ENCODE measurements at regions not wholly inside any gene's neighbourhood (a gene's known extent, or its start where the extent isn't known, plus 50 kb on each side); places are given as distances from the start of the nearest gene placed in this dataset.

DNA sequence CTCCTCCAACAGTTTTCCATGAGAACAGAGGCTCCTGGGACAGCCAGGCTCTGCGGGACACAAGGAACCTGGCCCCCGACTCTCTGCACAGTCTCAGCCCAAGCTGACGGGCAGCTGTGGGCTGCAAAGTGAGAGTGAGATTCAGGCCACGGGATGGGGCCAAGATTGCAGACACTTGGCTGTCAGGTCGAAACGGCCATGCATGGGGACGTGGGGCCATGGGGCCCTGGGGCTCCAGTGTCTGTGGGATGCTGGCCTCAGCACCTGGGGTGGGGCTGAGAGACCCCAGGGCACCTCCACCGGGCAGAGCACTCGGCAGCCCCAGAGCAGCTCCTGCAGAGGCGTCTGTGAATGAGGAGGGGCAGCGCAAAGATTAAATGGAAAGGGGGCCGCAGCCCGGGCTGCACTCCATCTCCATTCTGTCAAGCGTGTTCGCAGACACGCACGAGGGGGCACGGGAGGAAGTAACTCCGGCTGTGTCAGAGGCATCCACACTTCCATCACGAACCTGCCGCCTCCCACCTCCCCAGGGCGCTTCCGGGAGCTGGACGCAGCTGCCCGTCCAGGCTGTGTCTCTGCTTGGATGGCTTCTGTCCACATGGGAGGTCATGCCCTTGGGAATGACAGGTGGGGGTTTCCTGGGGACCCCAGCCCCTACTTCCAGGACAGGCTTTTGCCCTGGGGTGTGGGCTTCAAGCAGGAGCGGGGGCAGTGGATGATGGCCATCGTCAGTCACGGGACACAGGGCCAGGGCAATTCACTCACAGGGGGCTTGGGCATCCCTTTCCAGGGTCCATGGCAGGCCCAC lies 82.8 kb upstream of the NKX1-1 start:
- no peak overlapping the region for H3K4me3 ChIP-seq (ENCODE audit: low read depth, low read length)
- TF ChIP-seq, protein P1, sequence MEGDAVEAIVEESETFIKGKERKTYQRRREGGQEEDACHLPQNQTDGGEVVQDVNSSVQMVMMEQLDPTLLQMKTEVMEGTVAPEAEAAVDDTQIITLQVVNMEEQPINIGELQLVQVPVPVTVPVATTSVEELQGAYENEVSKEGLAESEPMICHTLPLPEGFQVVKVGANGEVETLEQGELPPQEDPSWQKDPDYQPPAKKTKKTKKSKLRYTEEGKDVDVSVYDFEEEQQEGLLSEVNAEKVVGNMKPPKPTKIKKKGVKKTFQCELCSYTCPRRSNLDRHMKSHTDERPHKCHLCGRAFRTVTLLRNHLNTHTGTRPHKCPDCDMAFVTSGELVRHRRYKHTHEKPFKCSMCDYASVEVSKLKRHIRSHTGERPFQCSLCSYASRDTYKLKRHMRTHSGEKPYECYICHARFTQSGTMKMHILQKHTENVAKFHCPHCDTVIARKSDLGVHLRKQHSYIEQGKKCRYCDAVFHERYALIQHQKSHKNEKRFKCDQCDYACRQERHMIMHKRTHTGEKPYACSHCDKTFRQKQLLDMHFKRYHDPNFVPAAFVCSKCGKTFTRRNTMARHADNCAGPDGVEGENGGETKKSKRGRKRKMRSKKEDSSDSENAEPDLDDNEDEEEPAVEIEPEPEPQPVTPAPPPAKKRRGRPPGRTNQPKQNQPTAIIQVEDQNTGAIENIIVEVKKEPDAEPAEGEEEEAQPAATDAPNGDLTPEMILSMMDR (IDR thresholded peaks at IDR 0.05; ENCODE audit: borderline replicate concordance, insufficient read depth, low read depth, low read length): no peak

DNA sequence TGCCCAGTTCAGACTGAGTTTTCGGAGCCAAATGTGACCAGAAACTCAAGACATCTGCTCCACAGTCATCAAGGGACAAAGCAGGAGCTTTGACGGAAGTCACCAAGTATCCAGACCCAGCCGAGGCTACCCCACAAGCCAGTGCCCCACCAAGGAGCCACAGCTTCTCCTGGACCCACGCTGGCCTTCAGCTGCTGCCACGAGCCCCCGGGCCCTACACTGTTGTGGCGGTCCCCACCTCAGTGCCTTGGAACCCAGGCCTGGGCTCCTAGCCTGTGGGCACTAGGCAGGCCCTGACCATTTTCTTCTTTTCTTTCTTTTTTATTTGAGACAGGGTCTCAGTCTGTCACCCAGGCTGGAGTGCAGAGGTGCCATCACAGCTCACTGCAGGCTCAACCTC lies 82.1 kb upstream of the NKX1-1 start:
- TF ChIP-seq, protein P1 (IDR thresholded peaks at IDR 0.05; ENCODE audit: borderline replicate concordance, insufficient read depth, low read depth, low read length): no peak
- no peak overlapping the region for H3K4me3 ChIP-seq (ENCODE audit: low read depth, low read length)

DNA sequence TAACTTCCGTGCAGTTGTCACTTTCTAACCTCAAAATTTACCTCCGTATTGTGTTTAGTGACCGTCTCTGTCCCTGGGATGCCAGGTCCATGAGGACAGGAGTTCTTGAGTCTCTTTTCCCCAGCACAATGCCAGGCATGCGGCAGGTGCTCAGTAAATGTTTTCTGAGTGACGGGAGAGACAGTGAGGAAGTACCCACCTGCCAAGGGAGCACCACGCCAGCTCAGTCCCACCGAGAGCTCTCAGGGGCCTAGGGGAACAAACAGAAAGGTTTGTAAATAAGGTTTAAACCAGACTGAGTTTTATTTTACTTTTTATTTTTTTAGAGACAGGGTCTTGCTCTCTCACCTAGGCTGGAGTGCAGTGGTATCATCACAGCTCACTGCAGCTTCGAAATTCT lies 81.5 kb upstream of the NKX1-1 start:
- TF ChIP-seq, protein P1 (IDR thresholded peaks at IDR 0.05; ENCODE audit: borderline replicate concordance, insufficient read depth, low read depth, low read length): no peak
- no peak overlapping the region for H3K4me3 ChIP-seq (ENCODE audit: low read depth, low read length)

DNA sequence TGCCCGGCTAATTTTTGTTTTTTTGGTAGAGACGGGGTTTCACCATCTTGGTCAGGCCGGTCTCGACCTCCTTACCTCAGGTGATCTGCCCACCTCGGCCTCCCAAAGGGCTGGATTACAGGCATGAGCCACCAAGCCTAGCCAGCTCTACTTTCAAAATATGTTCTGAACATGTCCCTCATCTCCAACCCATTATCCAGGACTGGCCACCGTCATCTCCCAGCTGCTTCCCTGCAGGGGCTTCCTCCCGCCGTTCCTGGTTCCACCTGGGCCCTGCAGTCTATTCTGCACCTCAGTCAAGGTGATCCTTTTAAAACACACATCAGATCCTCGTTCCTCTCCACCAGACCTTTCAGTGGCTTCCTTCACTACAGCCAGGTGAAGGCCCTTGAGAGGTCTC lies 80.9 kb upstream of the NKX1-1 start:
- H3K4me3 ChIP-seq (ENCODE audit: low read depth, low read length): no peak overlapping the region
- TF ChIP-seq, protein P1 (IDR thresholded peaks at IDR 0.05; ENCODE audit: borderline replicate concordance, insufficient read depth, low read depth, low read length): no peak

DNA sequence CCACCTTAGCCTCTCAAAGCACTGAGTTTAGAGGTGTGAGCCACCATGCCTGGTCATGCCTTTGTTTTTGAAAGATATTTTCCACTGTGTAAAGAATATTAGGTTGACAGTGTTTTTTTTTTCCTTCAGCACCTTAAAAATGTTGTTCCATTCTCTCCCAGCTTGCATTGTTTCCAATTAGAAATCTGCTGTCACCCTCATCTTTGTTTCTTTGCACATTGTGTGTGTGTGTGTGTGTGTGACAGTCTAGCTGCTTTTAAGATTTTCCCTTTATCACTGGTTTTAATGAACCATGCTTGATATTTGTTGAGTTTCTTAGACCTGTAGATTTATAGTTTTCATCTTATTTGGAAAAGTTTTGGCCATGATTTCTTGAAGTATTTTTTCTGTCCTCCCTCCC lies 79.0 kb upstream of the NKX1-1 start:
- TF ChIP-seq, protein P1 (IDR thresholded peaks at IDR 0.05; ENCODE audit: borderline replicate concordance, insufficient read depth, low read depth, low read length): no peak
- H3K4me3 ChIP-seq (ENCODE audit: low read depth, low read length): no peak overlapping the region

DNA sequence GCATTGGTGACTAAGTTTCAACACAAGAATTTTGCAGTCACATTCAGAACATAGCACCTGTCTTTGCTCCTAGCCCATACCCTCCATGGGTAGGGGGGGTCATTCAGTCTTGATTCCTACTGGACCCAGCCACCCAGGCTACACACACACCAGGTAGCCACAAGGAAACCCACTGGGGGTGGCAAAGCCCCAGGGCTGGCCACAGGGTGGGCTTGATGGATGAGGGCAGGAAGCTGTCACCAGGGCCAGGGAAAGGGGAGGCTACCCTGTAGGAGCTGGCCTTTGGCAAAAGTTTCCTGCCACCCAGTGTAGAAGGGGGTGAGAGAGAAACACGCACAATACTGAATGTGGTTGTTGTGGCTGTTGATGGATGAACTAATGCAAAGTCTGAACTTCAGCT lies 74.5 kb upstream of the NKX1-1 start:
- no peak overlapping the region for H3K4me3 ChIP-seq (ENCODE audit: low read depth, low read length)
- TF ChIP-seq, protein P1 (IDR thresholded peaks at IDR 0.05; ENCODE audit: borderline replicate concordance, insufficient read depth, low read depth, low read length): no peak

DNA sequence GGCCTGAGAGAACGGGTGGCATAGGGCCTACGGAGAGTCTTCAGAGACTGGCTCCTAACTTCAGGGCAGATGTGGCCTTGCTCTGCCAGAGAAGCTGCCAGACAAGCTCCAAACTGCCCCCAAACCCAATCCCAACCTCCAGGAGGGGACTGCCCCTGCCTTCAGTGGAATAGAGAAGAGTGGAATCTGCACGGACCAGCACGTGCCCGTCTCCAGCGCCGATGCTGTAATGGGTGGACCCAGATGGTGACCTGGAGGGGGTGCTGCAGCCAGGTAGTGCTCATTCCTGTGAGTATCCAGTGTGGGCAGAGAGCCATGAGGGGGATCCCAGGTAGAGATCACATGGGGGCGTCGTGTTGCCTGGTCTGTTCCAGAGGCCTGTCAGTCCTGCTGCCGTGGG lies 73.2 kb upstream of the NKX1-1 start:
- TF ChIP-seq, protein P1 (IDR thresholded peaks at IDR 0.05; ENCODE audit: borderline replicate concordance, insufficient read depth, low read depth, low read length): no peak
- H3K4me3 ChIP-seq (ENCODE audit: low read depth, low read length): no peak overlapping the region

Measured in GM12875 (cell line).